Stimulated activated CD4-positive, alpha-beta T cell treated with anti-CD3 and anti-CD28 coated beads, Interleukin-4, amount 100 ng/mL, for 48 hours (primary cell): ENCODE measurements at regions not wholly inside any gene's neighbourhood (a gene's known extent, or its start where the extent isn't known, plus 50 kb on each side); places are given as distances from the start of the nearest gene placed in this dataset.

Experiments used
- DNase-seq, 2 donors: peaks; one replicate each; pipeline ENCODE4 v3.0.0-alpha.2; 2020; ENCODE audit warnings: low read depth in 2 of 2

GRCh38 chr2:134143568-134143967 is 110.3 kb upstream of the MGAT5 start:
- no peak for DNase-seq

GRCh38 chr2:134144081-134144596 is 109.7 kb upstream of the MGAT5 start:
- DNase-seq = no peak

- DNase-seq = no peak
These were observed 109.2 kb upstream of the MGAT5 start for GRCh38 chr2:134144651-134145050.

- DNase-seq = no peak
These were observed 108.4 kb upstream of the MGAT5 start for GRCh38 chr2:134145519-134145918.

GRCh38 chr2:134146161-134146560 is 107.7 kb upstream of the MGAT5 start:
- no peak for DNase-seq

GRCh38 chr2:134146620-134147019 is 107.3 kb upstream of the MGAT5 start:
- no peak for DNase-seq

- DNase-seq = no peak
These were observed 105.7 kb upstream of the MGAT5 start for GRCh38 chr2:134148172-134148571.

GRCh38 chr2:134148843-134149472 is 104.9 kb upstream of the MGAT5 start:
- no peak for DNase-seq

- DNase-seq = no peak
These were observed 104.0 kb upstream of the MGAT5 start for GRCh38 chr2:134149904-134150303.

- DNase-seq = no peak
These were observed 103.1 kb upstream of the MGAT5 start for GRCh38 chr2:134150760-134151159.

- DNase-seq = no peak
These were observed 101.5 kb upstream of the MGAT5 start for GRCh38 chr2:134152045-134153010.

GRCh38 chr2:134153294-134153880 is 100.5 kb upstream of the MGAT5 start:
- no peak for DNase-seq

GRCh38 chr2:134154246-134154645 is 99.6 kb upstream of the MGAT5 start:
- DNase-seq = no peak

- DNase-seq = no peak
These were observed 98.7 kb upstream of the MGAT5 start for GRCh38 chr2:134155134-134155533.

- DNase-seq = no peak
These were observed 95.6 kb upstream of the MGAT5 start for GRCh38 chr2:134158295-134158694.

GRCh38 chr2:134161170-134161547 is 92.7 kb upstream of the MGAT5 start:
- no peak for DNase-seq

- DNase-seq = no peak
These were observed 90.5 kb upstream of the MGAT5 start for GRCh38 chr2:134163336-134163735.

- no peak for DNase-seq
These were observed 89.6 kb upstream of the MGAT5 start for GRCh38 chr2:134164306-134164705.

GRCh38 chr2:134167015-134167414 is 86.9 kb upstream of the MGAT5 start:
- DNase-seq = no peak

- no peak for DNase-seq
These were observed 84.1 kb upstream of the MGAT5 start for GRCh38 chr2:134169788-134170187.

GRCh38 chr2:134170294-134170693 is 83.6 kb upstream of the MGAT5 start:
- DNase-seq = no peak

- no peak for DNase-seq
These were observed 83.2 kb upstream of the MGAT5 start for GRCh38 chr2:134170700-134171099.
